ENCODE measurements at regions not wholly inside any gene's neighbourhood (a gene's known extent, or its start where the extent isn't known, plus 50 kb on each side); places are given as distances from the start of the nearest gene placed in this dataset.

DNA sequence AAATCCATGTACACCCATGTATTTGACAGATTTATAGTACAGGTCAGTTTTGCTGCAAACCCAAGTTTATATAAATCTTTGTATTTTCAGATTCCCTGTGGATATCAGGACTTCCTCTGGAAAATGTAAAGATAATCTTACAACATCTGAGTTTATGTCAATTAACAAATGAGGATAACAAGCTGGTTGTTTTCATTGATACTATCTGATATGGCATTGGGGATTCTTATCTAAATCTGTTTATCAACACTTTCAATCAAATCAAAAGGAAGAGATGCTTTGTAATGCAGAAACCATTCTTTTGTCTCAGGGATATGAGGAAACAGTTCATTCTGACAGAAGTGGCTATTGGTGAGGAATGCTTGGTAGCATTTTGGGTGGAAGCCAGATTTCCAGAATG is 64.9 kb upstream of the FAM204A start:
- TF ChIP-seq EZH2 (IDR thresholded peaks at IDR 0.05; ENCODE audit: borderline replicate concordance, low read length), result no peak
- TF ChIP-seq, protein P1, sequence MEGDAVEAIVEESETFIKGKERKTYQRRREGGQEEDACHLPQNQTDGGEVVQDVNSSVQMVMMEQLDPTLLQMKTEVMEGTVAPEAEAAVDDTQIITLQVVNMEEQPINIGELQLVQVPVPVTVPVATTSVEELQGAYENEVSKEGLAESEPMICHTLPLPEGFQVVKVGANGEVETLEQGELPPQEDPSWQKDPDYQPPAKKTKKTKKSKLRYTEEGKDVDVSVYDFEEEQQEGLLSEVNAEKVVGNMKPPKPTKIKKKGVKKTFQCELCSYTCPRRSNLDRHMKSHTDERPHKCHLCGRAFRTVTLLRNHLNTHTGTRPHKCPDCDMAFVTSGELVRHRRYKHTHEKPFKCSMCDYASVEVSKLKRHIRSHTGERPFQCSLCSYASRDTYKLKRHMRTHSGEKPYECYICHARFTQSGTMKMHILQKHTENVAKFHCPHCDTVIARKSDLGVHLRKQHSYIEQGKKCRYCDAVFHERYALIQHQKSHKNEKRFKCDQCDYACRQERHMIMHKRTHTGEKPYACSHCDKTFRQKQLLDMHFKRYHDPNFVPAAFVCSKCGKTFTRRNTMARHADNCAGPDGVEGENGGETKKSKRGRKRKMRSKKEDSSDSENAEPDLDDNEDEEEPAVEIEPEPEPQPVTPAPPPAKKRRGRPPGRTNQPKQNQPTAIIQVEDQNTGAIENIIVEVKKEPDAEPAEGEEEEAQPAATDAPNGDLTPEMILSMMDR (IDR thresholded peaks at IDR 0.05; ENCODE audit: low read length), result no peak
- Histone ChIP-seq H3F3A (ENCODE audit: insufficient read depth, low read length) (no peaks in the 10 kb centered on the region), H3K9me3 (ENCODE audit: low read length) (no peaks in the 10 kb centered on the region), H3K27ac (ENCODE audit: low read depth, low read length, poor library complexity, severe bottlenecking) (no peak overlapping the region), H3K4me2 (ENCODE audit: low read length) (no peak overlapping the region), H2AFZ (ENCODE audit: low read length) (no peak overlapping the region), H3K36me3 (ENCODE audit: insufficient read depth, low read length) (no peaks in the 10 kb centered on the region), H3K27me3 (ENCODE audit: insufficient read depth, low read length) (0 out of 2 replicates have a peak, but pooled peaks cover 5% of the 10 kb centered on the region), H3K79me2 (ENCODE audit: insufficient read depth, low read length) (no peaks in the 10 kb centered on the region), H4K20me1 (ENCODE audit: insufficient read depth, low read length) (no peaks in the 10 kb centered on the region), H3K4me3 (ENCODE audit: low read depth, low read length, poor library complexity, severe bottlenecking) (no peak overlapping the region), H3K4me1 (ENCODE audit: insufficient read depth, low read length, severe bottlenecking) (no peaks in the 10 kb centered on the region), H3K9me2 (ENCODE audit: low read depth, low read length) (no peaks in the 10 kb centered on the region), H3K9ac (ENCODE audit: low read length) (no peak overlapping the region)

- Histone ChIP-seq H3K27me3 (ENCODE audit: insufficient read depth, low read length) (0 out of 2 replicates have a peak, but pooled peaks cover 5% of the 10 kb centered on the region), H3K9ac (ENCODE audit: low read length) (no peak overlapping the region), H3K27ac (ENCODE audit: low read depth, low read length, poor library complexity, severe bottlenecking) (no peak overlapping the region), H3K4me2 (ENCODE audit: low read length) (no peak overlapping the region), H3K79me2 (ENCODE audit: insufficient read depth, low read length) (no peaks in the 10 kb centered on the region), H2AFZ (ENCODE audit: low read length) (no peak overlapping the region), H3K4me1 (ENCODE audit: insufficient read depth, low read length, severe bottlenecking) (no peaks in the 10 kb centered on the region), H4K20me1 (ENCODE audit: insufficient read depth, low read length) (no peaks in the 10 kb centered on the region), H3K9me3 (ENCODE audit: low read length) (no peaks in the 10 kb centered on the region), H3K36me3 (ENCODE audit: insufficient read depth, low read length) (no peaks in the 10 kb centered on the region), H3F3A (ENCODE audit: insufficient read depth, low read length) (no peaks in the 10 kb centered on the region), H3K9me2 (ENCODE audit: low read depth, low read length) (no peaks in the 10 kb centered on the region), H3K4me3 (ENCODE audit: low read depth, low read length, poor library complexity, severe bottlenecking) (no peak overlapping the region)
- no peak for TF ChIP-seq EZH2 (IDR thresholded peaks at IDR 0.05; ENCODE audit: borderline replicate concordance, low read length)
- TF ChIP-seq, protein P1 (IDR thresholded peaks at IDR 0.05; ENCODE audit: low read length), result no peak
Observed at GRCh38 chr10:118405928-118406327, 63.8 kb upstream of the FAM204A start.

DNA sequence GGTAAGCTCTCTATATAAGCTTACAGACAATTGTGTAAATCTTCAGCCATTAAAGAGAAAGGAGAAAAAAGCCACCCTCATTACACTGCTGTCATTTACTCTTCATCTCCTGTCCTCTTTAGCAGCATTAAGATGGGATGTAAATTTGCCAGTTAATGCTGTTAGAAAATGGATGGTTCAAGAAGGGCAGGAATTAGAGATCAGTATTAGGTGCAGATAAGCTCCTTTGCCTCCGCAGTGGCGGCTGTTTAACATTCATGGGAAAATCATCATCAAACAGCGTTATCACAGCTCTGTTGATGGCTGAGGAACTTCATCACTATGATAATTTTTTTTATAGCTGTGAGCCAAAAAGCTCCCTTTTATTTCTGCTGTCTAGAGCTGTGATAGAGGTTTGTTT is 61.8 kb upstream of the FAM204A start:
- Histone ChIP-seq H3K36me3 (ENCODE audit: insufficient read depth, low read length) (no peaks in the 10 kb centered on the region), H3K4me3 (ENCODE audit: low read depth, low read length, poor library complexity, severe bottlenecking) (no peak overlapping the region), H3K9ac (ENCODE audit: low read length) (no peak overlapping the region), H3K27me3 (ENCODE audit: insufficient read depth, low read length) (0 out of 2 replicates have a peak, but pooled peaks cover 5% of the 10 kb centered on the region), H3K79me2 (ENCODE audit: insufficient read depth, low read length) (no peaks in the 10 kb centered on the region), H2AFZ (ENCODE audit: low read length) (no peak overlapping the region), H3K9me3 (ENCODE audit: low read length) (no peaks in the 10 kb centered on the region), H3K27ac (ENCODE audit: low read depth, low read length, poor library complexity, severe bottlenecking) (no peak overlapping the region), H3F3A (ENCODE audit: insufficient read depth, low read length) (no peaks in the 10 kb centered on the region), H3K4me2 (ENCODE audit: low read length) (no peak overlapping the region), H3K9me2 (ENCODE audit: low read depth, low read length) (no peaks in the 10 kb centered on the region), H4K20me1 (ENCODE audit: insufficient read depth, low read length) (no peaks in the 10 kb centered on the region), H3K4me1 (ENCODE audit: insufficient read depth, low read length, severe bottlenecking) (no peaks in the 10 kb centered on the region)
- TF ChIP-seq EZH2 (IDR thresholded peaks at IDR 0.05; ENCODE audit: borderline replicate concordance, low read length), result no peak
- TF ChIP-seq, protein P1 (IDR thresholded peaks at IDR 0.05; ENCODE audit: low read length), result no peak
